Left ventricle myocardium inferior (tissue), 1 donor: ENCODE measurements at regions not wholly inside any gene's neighbourhood (a gene's known extent, or its start where the extent isn't known, plus 50 kb on each side); places are given as distances from the start of the nearest gene placed in this dataset.

ENCODE experiments used
- DNase-seq: peaks from one replicate; pipeline ENCODE4 v3.0.0-alpha.2; 2020
- H3K27ac ChIP-seq: fragments of 200-600 bp; replicated peaks from 2 replicates; pipeline ENCODE4 v1.8.0; 2021
- H3K27me3 ChIP-seq: fragments of 200-600 bp; 2 replicates; pipeline ENCODE4 v1.8.0; 2021; ENCODE audit warnings: low read depth
- H3K36me3 ChIP-seq: fragments of 200-600 bp; 2 replicates; pipeline ENCODE4 v1.8.0; 2021
- H3K4me1 ChIP-seq: fragments of 200-600 bp; 2 replicates; pipeline ENCODE4 v1.8.0; 2021
- H3K4me3 ChIP-seq: fragments of 200-600 bp; 2 replicates; pipeline ENCODE4 v1.8.0; 2021; ENCODE audit warnings: mild to moderate bottlenecking, moderate library complexity
- H3K9me3 ChIP-seq: fragments of 200-600 bp; replicated peaks from 2 replicates; pipeline ENCODE4 v1.8.0; 2021
- intact Hi-C: fragments of 100-400 bp; cut with micrococcal nuclease; formaldehyde crosslinking; loops from one replicate; pipeline ENCODE4 v1.11.0; 2022
- TF ChIP-seq, protein P1 (sequence below): fragments of 200-600 bp; IDR thresholded peaks from 2 replicates; pipeline ENCODE4 v1.8.0; 2021; ENCODE audit warnings: antibody characterized with exemption, mild to moderate bottlenecking, borderline replicate concordance
- donor health status: DM: no; HTN: yes; CAD: no; lungs with severe emphysema.

DNA sequence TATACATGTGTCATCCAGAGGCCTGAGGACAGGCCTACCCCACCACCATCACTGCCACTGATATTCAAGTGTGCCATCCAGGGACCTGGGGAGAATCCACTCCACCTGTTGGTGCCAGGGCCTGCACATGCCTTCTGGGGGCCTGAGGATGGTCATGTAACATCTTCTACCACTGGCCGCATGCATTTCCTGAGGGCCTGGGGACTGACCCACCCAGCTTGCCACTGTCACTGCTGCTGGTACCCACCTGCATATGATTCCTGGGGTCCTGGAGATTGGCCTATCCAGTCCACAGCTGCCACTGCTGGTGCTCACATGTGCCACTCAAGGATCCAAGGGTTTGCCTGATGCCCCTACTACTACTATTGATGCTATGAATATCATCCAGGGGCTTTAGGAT is 184.3 kb upstream of the SYNCRIP start:
- no peaks in the 10 kb centered on the region for H3K27me3 ChIP-seq
- H3K4me1 ChIP-seq, result no peaks in the 10 kb centered on the region
- peaks cover 78% of the 10 kb centered on the region for H3K9me3 ChIP-seq
- no peak overlapping the region for H3K4me3 ChIP-seq
- no peak for DNase-seq
- no peak overlapping the region for H3K27ac ChIP-seq
- TF ChIP-seq, protein P1, sequence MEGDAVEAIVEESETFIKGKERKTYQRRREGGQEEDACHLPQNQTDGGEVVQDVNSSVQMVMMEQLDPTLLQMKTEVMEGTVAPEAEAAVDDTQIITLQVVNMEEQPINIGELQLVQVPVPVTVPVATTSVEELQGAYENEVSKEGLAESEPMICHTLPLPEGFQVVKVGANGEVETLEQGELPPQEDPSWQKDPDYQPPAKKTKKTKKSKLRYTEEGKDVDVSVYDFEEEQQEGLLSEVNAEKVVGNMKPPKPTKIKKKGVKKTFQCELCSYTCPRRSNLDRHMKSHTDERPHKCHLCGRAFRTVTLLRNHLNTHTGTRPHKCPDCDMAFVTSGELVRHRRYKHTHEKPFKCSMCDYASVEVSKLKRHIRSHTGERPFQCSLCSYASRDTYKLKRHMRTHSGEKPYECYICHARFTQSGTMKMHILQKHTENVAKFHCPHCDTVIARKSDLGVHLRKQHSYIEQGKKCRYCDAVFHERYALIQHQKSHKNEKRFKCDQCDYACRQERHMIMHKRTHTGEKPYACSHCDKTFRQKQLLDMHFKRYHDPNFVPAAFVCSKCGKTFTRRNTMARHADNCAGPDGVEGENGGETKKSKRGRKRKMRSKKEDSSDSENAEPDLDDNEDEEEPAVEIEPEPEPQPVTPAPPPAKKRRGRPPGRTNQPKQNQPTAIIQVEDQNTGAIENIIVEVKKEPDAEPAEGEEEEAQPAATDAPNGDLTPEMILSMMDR, result no peak
- H3K36me3 ChIP-seq, result no peaks in the 10 kb centered on the region
- intact Hi-C loops, result no loop called here

DNA sequence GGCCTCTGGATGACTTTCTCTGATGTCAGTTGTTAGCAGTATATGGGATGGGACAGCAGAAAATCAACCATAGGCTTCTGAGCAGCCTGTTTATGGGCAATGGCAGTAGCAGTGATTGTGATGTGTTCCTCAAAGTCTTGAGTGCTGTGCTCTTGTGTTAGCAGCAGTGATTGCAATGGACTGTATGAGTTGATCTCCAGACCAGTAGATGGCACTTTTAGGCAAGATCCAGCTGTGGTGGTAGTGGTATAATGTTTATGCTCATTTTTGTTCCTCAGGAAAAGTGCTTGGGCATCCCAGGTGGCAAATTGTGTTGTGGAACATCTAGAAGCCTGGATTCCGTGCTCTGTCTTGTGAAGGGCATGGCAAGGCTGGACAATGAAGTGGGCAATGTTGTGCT is 181.6 kb upstream of the SYNCRIP start:
- intact Hi-C loops, result no loop called here
- Histone ChIP-seq H3K36me3 (no peaks in the 10 kb centered on the region), H3K4me3 (no peak overlapping the region), H3K9me3 (peaks cover 91% of the 10 kb centered on the region), H3K27me3 (no peaks in the 10 kb centered on the region), H3K27ac (no peak overlapping the region), H3K4me1 (no peaks in the 10 kb centered on the region)
- no peak for DNase-seq
- TF ChIP-seq, protein P1, result no peak

DNA sequence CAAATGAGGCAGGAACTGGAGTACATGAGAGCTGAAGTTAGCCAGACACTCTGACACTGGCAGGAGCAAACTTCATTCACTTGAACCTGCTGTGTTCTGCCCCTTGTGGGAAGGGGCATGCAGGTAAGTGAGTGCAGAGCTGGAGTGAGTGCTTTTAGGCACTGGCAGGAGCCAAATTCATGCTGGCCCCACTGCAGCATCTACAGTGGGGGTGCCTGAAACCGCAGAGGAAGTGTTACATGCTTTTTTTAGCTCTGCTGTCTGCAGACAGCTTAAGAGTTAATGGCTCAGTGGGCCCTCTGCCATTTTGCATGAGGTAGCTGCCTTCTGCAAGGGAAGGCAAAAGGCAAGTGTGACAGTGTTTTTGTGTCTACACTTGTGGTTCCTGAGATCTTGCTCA is 167.9 kb upstream of the SYNCRIP start:
- Histone ChIP-seq H3K27me3 (no peaks in the 10 kb centered on the region), H3K4me3 (no peak overlapping the region), H3K36me3 (no peaks in the 10 kb centered on the region), H3K27ac (no peak overlapping the region), H3K4me1 (no peaks in the 10 kb centered on the region), H3K9me3 (peaks cover 30% of the 10 kb centered on the region)
- no peak for DNase-seq
- TF ChIP-seq, protein P1, result no peak
- intact Hi-C loops, result no loop called here

DNA sequence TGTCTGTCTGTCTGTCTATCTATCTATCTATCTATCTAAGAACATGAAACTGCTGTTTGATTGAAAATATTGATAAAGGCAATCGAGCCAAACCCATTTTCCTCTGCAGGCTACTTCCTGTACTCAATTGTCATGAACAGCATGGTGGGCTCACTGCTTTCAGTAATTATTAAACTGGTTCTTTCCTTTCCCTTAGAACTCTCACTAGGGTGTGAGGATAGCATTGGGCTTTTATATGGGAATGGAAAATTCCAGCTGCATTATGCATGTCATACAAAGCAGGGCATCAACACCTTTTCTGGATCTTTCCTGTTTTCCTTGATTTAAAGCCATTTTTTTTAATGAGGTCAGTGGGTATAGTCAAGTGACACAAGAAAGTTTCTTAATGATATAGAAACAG is 161.0 kb upstream of the SYNCRIP start:
- DNase-seq, result no peak
- TF ChIP-seq, protein P1, result no peak
- H3K36me3 ChIP-seq, result no peaks in the 10 kb centered on the region
- peaks cover 12% of the 10 kb centered on the region for H3K9me3 ChIP-seq
- no peak overlapping the region for H3K27ac ChIP-seq
- no peaks in the 10 kb centered on the region for H3K4me1 ChIP-seq
- no peaks in the 10 kb centered on the region for H3K27me3 ChIP-seq
- intact Hi-C loops, result no loop called here
- H3K4me3 ChIP-seq, result no peak overlapping the region

DNA sequence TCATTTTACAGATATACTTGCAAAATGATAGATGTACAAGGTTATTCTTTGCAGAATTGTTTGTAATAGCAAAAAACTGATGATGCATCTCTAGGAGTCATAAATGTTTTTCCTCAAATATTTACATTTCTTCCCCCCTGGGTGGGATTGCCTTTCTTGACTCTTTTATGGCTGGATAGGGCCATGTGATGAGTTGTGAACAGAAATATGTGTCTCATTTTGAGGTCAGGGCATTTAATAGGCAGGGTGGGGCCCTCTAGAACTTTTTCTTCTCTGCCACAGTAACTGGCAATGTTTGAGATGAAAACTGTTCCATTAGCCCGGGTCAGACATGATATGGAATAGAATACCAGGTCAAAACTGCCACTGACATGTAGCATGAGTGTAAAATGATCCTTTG is 159.5 kb upstream of the SYNCRIP start:
- DNase-seq, result no peak
- Histone ChIP-seq H3K27ac (no peak overlapping the region), H3K9me3 (no peaks in the 10 kb centered on the region), H3K27me3 (no peaks in the 10 kb centered on the region), H3K4me3 (no peak overlapping the region), H3K36me3 (no peaks in the 10 kb centered on the region), H3K4me1 (no peaks in the 10 kb centered on the region)
- TF ChIP-seq, protein P1, result no peak
- intact Hi-C loops, result no loop called here

DNA sequence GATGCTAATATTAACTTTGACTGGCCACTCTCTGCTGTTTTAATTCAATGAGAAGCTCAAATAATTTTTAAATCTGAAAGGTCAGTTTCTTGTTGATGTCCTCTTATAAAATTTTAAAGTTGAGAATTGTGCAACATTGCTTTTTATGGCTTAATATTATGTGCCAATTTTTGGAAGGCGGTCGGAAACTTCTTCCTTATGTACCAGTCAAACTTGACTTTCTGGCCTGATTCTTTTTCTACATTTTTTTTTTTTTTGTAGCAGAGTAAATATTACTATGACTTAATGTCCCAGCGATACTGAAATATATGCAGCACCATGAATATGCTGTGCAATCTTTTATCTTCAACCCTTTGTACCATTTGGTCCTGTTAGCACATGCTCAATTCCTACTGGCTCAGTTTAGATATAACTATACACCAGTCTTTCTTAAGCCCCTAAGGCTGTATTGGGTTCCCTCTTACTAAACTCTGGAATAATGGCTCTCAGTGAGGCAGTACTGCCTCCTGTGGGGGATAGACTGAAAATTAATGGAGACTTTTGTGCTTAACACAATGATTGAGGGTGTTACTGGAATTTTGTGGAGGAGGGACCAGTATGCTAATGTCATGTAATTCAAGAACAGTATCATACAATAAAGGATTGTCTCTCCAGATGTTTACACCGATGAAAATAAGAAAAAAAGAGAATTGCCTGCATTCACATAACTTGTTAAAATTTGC is 156.4 kb upstream of the SYNCRIP start:
- TF ChIP-seq, protein P1, result no peak
- Histone ChIP-seq H3K9me3 (no peaks in the 10 kb centered on the region), H3K4me1 (no peaks in the 10 kb centered on the region), H3K27ac (no peak overlapping the region), H3K36me3 (no peaks in the 10 kb centered on the region), H3K4me3 (no peak overlapping the region), H3K27me3 (no peaks in the 10 kb centered on the region)
- DNase-seq, result no peak
- intact Hi-C loops, result no loop called here
